HG02970 (cell line): ENCODE measurements at regions not wholly inside any gene's neighbourhood (a gene's known extent, or its start where the extent isn't known, plus 50 kb on each side); places are given as distances from the start of the nearest gene placed in this dataset.

Experiments
- ATAC-seq: cut with Tn5 transposase; IDR thresholded peaks from one replicate; pipeline ENCODE4 v1.9.1; 2021; ENCODE audit warnings: mild to moderate bottlenecking, moderate library complexity, moderate number of reproducible peaks; ENCODE audit not compliant: unreplicated experiment, low FRiP score

DNA sequence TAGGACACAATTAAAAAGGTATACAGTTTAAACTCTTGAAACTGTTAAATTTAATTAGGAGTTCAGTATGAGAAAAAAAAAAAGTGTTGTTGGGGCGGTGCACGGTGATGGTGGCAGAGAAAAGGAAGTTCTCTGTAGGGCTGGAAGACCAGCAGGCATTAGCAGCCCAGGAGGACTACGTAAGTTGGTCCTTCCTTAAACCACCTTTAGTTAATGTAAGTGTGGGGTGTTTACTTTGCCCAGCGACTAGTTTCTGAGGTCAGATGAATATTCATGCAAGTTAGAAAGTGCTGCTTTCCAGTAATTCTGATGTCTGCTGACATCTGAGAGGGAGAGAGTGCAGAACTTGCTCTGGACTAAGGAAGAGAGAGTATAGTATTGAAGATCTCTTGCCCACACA lies 54.9 kb downstream of the NKX2-1 start:
- ATAC-seq, result no peak

DNA sequence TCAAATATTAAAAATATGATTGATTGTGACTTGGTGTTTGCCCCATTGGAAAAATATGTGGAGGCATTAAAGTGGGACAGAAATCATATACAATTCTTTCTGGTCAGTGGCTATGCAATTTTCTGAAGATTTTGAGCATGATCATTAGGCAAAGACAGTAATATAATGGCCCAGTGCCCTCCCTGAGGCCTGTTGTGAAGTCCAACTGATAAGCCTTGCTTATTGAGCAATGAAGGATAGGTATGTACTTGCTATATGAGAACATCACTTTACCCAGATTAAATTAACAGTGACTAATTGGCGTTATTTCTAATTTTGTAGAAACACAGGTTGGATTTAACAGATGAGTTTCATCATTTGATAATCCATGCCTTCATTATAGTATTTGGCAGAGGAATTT lies 57.1 kb downstream of the NKX2-1 start:
- ATAC-seq, result no peak

DNA sequence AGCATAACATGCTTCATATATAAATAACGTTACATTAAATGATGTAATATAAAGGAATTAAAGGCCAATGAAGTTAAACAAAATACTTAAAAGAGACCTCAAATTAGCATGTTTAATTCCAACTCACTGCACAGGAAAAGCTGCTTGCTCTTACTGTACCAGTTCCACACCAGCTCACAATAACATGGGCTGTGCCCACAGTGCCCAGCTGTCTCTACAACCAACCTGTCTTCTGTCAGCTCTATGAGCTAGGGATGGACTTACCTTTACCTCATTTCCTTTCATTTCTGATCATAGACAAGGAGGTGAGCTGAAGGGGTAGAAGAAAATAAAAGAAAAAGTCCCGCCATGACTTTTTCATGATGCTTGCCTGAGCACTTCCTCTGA lies 64.8 kb downstream of the NKX2-1 start:
- ATAC-seq, result no peak

DNA sequence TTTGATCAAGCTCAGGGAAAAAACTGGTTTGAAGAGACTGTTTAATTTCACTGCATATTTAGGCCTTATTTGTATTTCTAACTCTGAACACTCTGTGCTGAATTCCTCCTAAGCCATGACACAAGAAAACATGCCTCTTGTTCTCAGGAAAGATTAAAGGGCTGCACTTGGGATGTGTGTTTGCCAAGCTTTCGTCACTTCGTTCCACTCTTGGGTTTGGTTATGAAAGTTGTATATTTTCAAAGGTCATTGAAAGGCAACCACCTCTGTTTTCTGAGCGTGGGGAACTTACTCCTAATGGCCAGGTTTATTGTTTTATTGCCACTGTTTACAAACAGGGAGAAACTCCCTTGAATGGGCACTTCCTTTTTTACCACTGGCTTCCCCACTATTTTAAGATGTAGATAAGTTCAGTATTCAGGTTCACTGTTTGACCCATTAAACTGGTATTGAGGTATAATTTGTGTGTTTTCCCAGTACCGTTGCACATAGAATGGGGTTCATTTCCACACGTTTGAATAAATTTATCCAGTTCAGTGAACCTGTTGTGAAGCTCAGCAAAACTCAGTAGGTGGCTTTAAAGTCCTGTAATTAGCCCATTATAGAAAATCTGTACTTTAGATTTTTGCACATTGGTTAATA lies 65.3 kb downstream of the NKX2-1 start:
- no peak for ATAC-seq

DNA sequence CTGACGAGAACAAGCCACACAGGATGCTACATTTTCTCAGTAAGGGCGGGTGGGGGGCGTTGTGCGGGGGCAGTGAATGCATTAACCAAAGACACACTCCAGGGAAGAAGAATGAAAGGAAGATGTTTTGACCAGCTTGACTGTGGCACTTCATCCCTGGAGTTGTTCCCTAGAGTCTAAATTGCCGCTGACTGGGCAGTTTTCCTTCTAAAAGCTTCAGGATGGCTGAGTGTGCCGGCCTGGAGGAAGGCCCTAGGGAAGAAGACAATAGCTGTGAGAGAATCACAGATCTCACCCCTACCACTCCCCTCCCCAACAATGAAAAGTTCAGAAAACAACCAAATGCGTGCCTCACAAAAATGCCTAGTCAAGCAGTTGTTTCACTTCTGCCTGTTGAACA lies 67.2 kb downstream of the NKX2-1 start:
- ATAC-seq, result no peak

DNA sequence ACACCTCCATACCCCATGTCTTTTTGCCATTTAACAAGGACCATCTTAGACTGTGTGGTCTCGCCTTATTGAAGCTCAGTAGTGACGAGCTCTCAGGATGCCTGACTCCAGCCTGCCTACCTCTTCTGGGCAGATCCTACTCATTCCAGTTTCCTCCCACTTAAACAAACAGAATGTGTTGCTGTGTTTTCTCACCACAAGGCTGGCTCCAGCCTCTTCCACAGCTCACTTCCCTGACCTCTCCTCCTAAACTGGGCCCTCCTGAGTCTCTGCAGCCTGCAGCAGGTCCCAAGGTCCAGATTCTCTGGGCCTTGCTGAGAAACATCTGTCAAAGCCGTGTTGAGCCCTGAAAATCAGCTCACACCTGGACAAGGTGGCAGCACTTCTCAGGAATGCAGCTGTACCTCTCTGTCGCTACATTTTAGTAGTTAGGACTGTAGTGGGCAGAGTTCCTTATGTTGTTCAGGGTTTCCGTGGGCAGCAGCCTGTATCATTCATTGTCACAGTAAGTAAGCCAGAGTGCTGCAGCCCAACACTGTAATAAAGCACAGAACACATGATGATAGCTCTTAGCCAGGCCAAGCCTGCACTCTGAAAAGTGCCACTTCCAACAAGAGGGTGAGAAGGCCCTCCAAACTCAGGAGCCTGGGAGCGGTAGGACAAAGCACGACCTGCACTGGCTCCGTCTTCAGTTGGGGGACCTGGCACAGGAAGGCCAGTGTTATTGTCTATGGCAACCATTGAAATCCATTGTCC lies 68.5 kb downstream of the NKX2-1 start:
- no peak for ATAC-seq

DNA sequence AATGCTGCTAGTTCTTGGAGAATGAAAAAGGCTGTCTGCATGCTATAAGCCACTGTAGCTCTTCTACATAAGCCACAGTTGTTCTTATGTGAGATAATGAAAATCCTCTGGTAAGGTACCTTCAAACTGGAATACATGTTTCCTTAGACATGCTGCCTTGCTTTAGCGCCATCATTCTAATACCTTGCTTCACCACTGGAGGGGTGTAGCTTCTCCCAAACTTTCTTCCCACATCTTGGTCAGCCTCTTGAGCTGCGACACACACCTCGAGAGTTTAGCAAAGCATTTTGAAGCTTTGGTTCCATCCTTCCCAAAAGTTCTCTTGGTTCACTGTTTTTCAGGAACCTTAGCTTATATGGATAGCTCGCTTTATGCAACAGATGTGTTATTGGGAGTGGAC lies 69.5 kb downstream of the NKX2-1 start:
- ATAC-seq, result no peak

DNA sequence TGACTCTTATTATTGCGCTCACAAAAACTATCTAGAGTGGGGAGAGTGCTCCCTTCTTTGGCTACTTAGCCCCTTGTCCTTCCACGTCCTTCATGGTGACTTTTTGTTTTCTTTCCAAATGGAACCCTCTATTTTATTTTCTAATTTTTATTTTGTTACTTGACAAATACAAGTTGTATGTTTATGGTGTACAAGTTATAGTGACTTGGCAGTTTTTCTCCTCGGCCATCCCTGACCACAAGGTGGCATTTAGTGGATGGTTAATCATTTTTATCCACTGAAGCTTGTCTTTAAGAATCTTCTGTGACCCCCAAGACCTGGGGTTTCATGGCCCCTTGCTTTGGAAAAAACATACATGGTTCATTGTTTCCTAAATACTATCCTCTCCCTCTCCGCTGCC lies 70.1 kb downstream of the NKX2-1 start:
- ATAC-seq, result no peak

DNA sequence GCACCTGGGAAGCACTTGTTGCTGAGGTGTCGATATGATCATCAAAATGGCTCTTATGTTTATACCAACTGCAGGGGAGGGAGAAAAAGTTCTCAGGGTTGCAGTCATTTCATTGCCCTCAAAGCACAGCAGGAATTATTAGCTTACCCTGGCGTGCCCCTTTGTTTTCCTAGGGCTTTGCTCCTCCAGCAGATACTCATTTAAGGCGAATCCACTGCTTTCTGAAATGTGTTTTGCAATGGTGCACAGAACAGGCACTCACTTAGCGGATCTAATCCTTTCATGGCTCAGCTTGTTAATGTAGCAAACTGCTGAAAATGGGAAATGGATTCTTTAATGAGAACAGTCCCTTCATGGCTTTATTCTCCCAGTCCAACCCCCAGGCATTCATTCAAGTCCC lies 76.7 kb downstream of the NKX2-1 start:
- no peak for ATAC-seq

DNA sequence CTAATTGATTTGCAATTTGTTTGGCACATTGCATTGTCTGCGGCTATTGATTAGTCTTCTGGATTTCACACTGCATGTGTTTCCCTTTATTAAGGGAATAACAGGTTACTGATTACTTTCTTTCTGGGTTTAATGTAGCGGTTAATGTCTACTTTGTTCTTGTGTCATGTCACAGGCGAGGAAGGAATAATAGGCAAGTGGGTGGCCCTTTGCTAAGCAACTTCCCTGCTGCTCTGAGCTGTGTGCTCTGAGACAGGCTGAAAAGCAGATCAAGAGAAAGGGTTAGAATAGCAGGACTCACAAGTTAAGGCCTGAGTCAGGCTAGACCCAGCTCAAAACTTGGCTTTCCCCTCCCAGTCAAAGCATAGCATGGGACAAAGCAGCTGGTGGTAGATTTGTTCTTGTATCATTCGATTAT lies 77.2 kb downstream of the NKX2-1 start:
- no peak for ATAC-seq

DNA sequence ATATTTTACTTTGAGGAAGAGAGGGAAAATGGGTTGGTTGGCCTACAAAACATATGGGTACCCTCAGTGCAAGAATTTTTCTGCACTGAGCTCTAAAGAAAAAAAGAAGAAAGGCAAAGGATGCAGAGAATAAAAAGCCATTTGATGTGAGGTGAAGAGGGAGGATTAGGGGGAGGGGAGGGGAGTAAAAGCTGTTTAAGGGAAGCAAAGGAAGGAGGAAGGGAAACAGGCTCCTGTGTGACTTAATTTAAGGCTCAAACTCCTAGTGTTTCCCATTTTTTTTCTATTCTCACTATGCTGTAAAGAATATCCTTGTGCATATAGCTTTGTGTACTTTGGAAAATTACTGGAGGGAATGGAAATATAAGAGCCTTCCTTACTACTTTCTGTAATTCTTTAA lies 78.7 kb downstream of the NKX2-1 start:
- ATAC-seq, result no peak

DNA sequence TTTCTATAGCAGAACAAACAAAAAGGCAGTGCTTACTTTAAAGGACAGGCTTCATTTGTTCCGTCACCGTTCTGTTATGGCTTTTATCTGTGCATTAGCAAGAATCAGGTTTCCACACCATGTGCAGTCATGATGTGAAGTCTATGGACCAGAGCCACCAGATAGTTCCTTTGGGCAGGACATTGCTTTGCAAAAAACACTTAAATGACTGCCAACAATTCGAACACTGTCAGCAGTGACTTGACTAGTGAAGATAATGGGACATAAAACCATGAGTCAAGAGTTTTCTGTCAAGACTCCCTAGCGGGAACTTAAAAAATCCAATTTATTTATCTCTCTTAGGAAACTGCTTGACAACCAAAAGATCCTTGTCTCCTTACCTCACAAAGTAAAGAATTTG lies 80.3 kb downstream of the NKX2-1 start:
- no peak for ATAC-seq

DNA sequence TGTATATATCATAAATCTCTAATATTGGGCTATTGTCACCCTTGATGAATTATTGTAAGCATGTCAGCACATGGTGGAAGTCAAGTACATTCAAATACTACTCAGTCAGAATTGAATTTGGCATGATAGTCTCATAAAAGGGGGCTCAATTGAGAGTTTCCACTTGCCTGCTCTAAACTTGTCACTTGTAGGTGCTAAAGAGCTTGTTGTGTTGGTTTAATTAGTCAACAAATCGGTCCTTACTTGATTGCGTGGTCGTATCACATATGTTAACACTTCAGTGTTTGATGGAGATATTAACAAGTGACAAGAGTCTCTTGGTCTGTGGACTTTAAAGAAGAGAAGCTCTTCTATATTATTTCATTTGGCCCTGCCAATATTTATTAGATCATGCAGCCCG lies 81.1 kb downstream of the NKX2-1 start:
- ATAC-seq, result no peak

DNA sequence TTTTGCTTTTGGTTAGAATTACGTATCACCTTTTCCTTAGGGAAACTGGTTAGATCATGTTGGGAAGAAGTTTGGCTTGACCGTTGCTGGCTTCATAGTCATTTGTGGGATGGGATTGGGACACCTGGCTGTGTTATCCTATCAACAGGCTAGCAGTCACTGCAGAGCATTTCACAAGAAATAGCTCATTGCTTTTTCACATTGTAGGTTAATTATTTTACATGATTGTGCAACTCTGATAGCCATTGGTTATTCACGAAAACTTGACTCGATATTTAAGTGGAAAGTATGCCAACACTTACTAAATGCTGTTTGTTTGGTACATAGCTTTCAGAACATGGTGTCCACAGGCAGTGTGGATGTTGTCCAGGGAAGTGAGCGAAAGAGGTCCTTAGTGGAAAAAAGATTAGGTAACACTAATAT lies 89.4 kb downstream of the NKX2-1 start:
- ATAC-seq, result no peak

DNA sequence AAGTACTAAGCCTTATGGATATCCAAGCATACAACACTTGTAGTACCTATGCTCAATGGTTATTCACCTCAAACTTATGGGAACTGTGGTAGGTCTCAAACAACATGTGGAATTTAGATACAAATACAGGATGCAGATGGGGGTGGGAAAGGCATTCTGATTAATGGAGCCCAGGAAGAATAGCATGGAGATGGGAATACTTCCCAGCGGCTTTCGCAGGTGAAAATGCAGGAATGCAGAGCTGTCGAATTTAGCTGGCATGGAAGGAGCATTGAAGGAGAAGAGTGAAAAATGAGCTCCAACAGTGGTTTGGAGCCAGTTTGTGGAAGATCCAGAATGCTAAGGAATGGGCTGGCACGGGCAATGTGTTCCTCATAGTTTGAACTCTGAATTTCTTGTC lies 89.9 kb downstream of the NKX2-1 start:
- ATAC-seq, result no peak

DNA sequence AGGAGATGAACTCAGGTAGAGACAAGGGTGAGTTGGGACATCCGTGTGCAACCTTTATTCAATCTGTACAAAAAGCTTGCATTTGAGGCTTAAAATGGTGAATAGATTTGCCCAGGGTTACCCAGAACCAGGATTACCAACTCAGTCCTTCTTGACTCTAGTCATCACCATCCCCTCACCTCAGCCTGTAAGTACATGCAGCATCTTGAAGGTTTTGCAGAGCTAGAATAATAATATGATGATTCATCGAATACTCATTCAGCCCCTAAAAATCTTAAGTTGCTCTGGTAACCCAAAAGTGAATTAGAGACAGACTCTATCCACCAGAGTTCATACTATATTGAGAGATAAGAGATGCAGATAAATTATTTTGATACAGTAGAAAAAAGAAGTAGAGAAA lies 90.3 kb downstream of the NKX2-1 start:
- ATAC-seq, result no peak

DNA sequence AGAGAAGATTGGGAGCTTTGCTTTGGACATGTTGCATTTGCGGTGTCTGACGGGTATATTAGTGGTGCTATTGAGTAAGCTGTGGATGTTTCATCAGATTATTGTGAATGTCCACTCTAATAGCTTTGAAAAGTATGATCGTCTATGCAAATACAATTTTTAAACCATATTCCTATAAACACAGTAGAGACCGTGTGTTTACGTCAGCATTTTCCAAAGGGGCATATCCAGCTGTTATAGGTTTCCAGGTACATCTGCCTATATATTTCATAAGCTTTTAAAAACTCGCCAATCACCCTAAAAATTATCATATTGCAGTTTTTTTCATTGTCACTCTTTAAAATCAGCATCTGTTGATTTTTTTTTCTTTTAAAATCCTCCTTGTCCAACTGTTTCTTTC lies 91.7 kb downstream of the NKX2-1 start:
- no peak for ATAC-seq

DNA sequence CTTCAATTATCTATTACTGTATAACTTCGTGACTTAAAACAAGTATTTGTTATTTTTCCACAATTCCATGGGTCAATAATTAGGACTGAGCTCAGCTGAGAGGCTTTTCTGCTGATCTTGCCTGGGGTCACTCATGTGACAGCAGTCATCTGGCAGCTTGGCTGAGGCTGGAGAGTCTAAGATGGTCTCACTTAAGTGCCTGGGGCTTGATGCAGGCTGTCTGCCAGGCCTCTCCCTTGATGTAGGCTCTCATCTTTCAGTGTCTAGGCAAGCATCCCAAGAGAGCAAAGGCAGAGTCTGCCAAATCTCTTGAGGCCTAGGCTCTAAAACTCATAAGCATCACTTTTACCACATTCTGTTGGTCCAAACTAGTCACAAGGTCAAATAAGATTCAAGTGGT lies 93.2 kb downstream of the NKX2-1 start:
- no peak for ATAC-seq

DNA sequence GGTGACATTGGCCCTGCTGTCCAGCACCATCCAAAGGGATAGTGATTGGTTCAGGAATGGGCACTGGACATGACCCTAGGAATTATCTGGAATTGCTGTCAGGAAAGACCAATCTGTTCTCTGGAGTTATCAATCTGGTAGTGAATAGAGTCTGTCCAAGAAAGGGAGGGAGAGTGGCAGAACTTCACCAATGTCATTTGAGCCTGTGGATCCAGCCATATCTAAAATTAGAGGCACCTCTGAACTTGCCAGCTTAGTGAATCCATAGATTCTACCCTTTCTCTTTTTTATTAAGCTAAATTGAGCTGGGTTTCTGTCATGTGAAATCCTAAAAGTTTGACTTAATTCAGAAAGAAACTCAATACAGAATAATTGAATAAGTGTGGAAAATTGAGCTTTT lies 93.9 kb downstream of the NKX2-1 start:
- no peak for ATAC-seq

DNA sequence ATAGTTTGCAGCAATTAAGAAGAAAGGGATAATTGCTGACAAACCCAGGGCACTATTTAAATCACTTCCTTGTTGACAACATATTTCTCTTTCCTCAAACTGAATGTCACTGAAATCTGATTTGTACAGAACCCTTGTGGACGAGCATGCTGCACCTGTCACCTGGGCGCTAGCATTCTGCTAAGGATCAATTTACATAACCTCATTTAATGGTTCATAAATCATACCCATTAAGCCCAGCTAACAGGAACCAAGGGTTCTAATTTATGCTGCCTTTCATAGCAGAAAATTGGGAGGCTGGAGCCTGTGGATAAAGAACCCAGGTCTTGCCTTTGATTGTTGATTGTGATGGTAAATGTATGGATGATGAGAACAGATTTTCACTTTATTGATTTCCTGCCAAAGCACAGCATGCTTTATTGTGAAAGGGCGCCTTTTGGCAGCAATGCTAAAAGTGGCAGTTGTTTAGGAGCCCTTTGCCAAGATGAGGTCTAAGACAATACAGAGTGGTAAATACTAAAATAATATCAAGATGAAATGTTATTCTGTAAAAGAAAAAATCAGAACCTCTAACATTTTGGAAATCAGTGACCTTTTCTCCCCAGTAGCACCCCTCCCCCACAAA lies 95.4 kb downstream of the NKX2-1 start:
- ATAC-seq, result no peak

DNA sequence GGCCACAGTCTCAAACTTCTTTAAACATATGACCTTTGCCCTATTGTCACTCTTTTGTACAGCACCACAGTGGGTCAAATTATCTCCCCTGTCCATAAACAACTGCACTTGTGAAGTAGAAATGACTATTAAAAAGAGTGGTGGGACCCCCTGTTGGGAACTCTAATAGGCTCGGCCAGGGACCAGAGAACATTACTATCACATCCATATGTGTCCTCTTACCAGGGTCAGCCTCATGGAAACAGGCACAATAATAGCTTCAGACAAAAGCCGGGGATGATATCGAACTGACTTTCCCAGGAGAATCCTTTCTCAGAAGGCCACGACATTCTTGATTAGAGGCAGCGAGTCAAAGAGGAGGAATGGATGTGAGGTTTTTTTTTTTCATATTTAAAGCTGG lies 96.6 kb downstream of the NKX2-1 start:
- no peak for ATAC-seq

DNA sequence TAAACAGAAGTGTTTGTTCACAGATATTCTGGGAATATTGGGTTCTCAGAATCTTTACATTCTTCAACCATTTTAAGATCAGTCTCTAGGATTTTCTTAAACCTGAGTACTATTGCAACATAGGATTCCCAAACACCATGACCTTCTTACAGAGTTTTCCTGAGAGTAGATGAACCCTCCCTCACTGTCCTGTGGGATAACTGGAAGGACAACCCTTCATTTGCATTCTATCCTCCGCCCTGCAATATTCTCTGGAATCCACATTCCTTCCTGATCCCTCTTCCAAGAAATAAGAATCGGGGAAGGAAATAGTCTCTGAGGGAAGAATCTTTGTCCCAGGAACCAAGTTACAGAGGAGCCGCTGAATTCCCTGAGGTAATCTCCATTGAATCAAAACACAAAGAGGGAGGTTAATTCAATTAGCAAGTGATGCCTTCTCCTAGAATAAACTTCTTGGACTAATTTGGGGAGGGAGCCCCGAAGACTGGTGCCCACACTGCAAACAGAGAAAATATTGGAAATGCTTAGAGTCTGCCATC lies 99.8 kb upstream of the MBIP start:
- no peak for ATAC-seq
